ENCODE measurements at regions not wholly inside any gene's neighbourhood (a gene's known extent, or its start where the extent isn't known, plus 50 kb on each side); places are given as distances from the start of the nearest gene placed in this dataset.
A peak's percentile ranks its signal among the peaks of the same experiment; 100 is the strongest.
"Not testable (repeated sequence)": the region's sequence is repeated elsewhere in the genome, so short reads cannot be mapped to it uniquely, and the experiment has no call there.

DNA sequence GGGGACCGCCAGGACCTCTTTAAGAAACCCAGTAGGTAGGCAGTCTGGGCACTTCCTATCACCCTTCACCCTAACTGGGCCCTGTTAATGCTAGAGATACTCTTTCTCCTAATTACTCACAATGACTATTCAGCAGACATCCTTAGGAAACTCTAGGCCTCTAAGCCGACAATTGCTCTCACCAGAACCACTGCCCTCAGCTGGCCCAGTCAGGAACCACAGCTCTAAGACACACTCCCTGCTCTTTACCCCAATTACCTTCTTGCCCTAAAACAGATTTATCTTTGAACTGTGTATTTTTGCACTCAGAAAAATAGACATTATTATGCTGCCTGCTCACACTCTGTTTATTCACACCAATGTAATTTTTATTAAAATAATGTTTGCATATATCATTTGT, 432.6 kb upstream of the SLC30A5 start:
- no peak for DNase-seq (ENCODE audit: low read depth)

DNA sequence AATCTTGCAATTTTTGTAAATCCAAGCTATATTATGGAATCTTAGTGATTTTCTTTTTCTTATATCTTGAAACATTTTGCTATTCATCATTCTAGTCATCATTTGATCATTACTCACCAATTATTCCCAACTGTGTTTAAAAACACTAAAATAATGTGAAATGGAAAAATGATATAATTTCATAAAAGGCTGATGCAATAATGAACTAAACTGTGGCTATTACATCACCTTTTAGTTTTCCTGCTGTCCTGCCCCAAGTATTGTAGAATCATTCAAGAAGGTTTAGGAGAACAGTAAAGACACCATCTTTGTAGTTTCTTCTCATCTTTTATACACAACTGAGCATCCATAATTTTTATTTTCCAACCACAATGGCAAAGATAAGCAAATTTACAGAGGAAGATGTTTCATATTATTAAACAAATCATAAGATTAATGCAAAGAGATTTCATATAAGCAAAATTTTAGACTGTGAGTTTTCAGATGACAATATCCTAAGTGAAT, 431.0 kb upstream of the SLC30A5 start:
- DNase-seq (ENCODE audit: low read depth), result no peak

DNA sequence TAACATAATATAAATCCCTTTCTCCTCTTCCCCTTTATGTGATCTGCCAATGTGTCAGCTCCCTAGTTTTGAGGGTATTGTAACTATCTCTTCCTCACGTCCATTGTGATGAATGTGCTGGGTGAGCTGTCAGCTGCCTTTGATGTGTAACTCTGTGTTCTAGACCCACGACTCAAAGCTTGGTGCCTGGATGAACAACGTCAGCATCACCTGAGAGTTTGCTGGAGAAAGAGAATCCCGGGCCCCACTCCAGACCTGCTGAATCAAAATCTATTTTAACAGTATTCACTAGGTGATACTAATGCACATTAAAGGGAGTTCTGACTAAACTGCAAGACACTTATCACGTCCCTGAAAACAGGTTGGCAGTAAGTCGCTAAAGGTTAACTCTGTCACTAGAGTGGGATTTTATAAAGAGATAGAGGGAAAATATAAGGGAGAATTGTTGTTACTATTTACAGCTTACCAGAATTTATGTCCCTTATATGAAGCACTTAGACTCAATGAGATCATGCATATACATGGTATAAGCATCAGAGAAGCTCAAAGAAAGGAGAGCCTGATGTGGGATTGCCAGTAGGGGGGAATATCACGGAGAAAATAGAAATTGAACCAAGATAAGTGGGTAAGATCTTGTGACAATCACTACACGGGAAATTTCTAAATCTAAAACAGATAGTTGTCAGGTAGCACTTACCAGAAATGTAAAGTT, 423.8 kb upstream of the SLC30A5 start:
- DNase-seq (ENCODE audit: low read depth), result no peak

DNA sequence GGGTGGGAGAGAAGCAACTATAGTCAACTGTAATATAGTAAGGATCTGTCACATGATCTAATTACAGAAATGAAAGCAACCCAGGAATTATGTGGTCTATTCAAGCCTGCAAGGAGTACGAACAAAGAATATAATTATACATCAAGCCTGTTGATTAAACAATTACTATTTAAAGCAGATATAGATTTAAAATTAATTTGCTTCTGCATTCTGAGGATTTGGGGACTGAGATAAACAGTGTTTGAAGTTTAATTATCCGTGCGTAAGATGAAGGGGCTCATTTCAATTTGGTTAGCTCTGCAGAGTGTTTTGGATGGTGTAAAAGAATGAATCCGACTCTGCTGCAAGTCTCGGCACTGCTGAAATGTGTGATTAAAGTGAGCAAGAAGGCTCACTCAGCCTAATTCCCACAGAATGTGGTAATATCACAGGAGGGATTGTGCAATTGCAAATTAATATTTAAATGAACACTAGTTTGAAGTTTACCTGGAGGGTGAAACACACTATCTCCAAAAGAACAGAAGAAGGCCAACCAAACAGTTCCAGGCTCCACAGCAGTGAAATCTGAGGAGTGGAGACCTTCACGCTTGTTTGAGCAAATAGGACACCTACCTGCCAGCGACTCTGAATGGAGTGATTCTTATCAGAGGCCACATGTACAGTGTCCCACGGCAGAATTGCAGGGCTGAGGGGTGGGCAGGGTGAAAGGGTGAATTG, 420.6 kb upstream of the SLC30A5 start:
- no peak for DNase-seq (ENCODE audit: low read depth)

DNA sequence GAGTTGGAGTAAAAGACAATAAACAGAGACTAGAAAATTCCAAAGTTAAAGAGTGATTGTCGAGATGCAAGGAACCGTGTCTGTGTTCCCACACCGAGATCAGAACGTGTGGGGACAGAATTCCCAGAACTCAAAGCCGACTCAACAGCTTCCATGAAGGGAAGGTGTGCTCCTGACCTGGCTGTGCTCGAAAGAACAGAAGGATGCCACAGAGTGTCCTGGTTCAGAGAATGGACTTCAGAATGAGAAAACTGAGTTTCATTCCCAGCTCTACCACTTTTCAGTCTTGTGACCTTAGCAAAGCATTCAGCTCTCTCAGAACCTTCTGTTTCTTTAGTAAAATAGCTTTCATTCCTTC, 420.0 kb upstream of the SLC30A5 start:
- DNase-seq (ENCODE audit: low read depth), result no peak

DNA sequence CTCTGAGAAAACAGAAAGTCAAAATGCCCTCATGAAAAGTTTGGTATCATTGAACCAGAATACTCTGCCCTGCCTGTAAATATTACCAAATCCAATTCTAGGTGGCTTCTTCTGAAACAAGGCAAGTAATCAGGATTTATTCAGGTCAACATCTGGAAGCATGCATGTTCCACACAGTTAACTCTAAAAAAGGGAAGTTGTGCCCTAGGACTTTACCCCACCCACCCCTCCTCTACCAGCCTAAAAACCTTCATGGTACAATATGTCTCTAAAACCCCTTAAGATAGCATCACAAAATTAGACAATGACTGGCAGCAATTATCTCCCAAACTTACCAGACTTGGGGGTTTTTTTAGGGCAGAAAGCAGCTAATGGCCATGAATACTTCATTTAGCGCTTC, 414.8 kb upstream of the SLC30A5 start:
- no peak for DNase-seq (ENCODE audit: low read depth)

DNA sequence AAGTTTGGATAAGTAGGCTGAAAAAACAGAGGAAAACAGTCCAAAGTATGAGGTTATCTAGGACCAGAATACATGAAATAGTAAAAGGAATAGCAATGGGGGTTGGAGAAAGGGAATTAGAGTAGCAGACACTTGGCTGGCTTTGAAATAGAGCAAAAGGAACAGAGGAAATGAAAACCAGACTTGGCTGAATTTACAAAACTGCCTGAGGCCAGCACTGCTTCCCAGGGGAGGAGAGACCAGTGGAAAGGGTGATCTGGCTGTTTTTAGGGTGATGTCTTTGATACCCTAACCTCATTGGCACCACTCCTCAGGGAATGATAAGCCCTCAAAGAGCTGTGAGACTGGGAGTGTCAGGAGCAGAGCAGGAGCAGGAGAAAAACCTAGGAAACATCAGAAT, 413.4 kb upstream of the SLC30A5 start:
- no peak for DNase-seq (ENCODE audit: low read depth)

DNA sequence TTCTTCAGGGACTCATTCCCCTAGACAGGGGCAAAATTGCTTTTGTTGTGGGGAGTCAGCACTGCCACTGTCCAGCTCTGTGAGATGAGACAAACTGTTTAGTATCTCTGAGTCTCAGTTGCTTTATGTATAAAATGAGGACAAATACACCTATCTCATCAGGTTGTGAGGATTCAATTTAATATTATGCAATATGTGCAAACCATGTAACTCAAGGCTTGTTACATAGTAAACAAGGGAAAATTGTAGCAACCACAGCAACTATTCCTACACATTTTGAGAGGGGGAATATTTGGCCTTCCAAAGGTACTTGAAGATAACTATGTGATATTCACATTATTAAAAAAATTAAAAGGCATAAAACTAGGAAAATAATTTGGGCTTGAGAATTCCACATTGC, 411.9 kb upstream of the SLC30A5 start:
- DNase-seq (ENCODE audit: low read depth), result no peak

DNA sequence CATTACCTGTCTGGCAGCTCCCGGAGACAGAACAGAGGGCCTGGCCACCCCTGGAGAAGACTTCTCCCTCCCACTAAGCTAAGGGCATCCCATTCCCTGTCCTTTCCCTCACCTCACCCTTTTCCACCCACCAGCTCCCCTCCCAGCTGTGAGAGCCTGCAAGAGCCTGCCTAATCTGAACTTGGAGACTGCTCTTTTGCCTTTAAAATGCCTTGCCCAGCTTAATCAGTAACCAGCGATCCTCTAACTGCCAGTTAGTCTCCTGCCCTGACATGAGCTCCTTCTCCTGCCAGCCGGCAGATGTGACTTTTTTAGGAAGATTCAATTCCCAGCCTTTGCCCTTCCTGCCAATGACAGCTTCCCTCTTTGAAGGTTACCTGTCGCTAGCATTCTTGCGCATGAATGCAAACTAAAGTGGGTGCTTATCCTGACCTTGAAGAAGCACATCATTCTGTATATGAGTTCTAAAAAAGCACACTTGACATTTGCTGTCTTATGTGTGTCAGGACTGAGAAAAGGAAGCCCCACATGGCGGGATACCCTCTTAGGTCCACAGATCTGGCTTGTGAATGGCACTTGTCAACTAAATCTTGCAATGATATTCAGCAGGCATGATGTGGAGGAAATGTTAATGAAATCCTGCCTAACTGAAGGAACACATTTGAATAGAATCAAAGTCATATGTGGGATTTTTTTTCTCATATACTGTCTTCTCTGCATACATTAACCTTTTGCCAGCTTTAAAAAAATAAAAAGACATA, 411.2 kb upstream of the SLC30A5 start:
- no peak for DNase-seq (ENCODE audit: low read depth)

DNA sequence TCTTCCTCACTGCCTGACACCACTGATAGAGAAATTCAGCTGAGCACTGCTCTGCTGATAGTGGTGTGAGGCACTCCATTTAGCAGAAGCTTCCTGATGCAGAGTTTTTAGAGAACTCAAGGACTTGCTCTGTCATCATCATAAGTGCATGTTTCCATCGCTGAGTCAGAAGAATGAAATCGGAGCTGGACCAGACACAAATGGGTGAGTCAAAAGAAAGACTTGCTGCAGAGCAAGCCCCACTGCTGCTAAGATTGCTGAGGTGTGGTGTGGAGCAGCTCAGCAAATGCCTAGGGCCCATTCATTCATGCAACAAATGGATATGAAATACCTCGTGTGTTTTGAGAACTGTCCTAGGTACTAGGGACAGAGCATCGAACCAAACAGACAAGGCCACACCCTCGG, 410.2 kb upstream of the SLC30A5 start:
- peak; percentile 93 for DNase-seq (ENCODE audit: low read depth)

DNA sequence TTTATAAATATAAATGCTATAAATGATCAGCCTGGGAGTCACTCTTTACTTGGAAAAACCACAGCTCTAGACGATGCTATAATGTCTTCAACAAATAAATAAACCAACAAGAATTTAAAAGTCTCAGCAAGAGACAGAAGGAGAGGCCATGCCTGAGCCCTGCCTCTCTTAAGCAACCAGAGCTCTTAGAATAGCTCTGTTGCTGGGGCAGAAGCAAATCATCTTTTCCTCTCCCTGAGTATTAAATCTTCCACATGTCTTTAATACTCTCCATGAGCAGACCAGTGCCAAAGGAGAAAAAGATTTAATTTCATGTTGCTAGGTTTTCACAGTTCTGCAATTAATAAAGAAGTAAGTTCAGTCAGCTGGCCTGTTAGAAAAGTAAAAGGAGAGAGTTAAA, 408.0 kb upstream of the SLC30A5 start:
- DNase-seq (ENCODE audit: low read depth), result no peak

DNA sequence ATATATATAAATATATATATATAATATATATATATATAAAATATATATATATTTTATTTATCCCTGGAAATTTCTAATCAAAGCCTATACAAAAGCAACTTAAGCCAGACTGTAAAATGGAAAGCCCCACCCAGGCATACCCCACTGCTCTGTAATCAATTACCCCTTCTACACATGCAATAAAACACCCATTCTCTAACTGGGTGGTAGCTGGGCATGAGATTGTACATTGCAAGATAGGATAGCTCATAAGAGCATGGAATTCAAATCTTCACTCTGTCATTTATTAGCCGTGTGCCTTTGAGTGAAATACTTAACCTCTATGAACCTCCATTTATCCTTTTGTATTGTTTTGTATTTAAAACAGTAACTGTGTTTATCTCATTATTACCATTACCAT, 405.3 kb upstream of the SLC30A5 start:
- no peak for DNase-seq (ENCODE audit: low read depth)

DNA sequence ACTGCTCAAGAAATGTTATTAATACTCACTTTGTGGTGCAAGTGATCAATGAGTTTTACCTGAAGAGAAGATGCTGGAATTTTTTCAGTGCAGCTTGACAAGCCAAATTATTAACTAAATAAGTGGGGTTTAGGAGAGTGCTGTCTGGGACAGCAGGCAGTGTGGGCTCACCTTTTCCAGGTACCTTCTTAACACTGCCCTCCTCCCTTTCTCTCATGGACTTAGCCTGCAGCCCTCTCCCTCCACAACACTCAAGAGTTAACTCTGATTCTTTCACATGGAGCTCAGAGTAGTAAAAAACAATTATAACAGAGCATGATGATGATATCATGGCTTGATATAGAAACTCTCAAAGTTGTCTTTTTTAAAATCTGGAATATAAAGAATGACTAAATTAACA, 404.8 kb upstream of the SLC30A5 start:
- DNase-seq (ENCODE audit: low read depth), result no peak

DNA sequence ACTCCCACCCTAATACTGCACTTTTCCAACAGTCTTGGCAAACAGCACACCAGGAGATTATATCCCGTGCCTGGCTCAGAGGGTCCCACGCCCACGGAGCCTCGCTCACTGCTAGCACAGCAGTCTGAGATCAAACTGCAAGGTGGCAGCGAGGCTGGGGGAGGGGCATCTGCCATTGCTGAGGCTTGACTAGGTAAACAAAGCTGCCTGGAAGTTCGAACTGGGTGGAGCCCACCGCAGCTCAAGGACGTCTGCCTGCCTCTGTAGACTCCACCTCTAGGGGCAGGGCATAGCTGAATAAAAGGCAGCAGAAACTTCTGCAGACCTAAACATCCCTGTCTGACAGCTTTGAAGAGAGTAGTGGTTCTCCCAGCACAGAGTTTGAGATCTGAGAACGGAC, 401.9 kb upstream of the SLC30A5 start:
- DNase-seq (ENCODE audit: low read depth), result not testable (repeated sequence)

DNA sequence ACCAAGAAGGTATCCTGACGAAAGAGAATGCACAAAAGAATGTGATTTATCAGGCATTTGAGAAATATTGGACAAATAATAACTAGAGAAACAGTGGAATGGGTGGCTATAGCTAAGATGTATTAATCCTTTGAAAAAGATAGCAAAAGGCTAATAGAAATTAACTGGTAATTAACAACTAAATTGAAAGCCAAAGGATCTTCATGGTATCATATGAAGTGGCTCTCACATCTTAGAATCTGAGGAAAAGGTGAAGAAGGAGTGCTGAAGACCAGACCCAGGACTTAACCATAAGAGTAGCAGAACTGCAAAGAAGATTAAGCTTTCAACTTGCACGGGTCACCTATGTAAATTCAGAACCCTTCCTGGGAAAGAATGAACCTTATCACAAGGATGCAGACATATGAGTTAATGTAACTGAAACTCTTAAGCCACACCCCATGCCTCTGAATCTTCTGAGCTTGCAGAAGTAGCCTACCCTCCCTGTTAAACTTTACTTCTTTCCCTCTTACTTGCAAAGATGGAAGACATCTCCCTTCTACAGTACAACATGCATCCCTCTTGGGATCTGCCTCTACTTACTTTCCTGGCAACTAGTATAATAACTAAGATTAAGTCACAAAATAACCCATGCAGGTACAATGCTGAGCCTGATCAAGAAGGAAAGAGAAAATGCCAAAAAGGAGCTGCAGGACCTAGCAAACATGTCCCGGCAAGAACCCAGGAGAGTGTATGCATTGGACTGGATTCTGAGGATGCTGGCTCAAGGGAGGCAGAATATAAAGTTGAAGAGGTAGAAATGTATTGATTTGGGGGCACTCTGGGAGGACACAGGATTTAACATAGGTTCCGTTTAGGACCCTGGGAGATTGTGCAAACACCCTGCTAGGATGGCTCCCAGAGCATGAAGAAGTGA, 395.5 kb upstream of the SLC30A5 start:
- no peak for DNase-seq (ENCODE audit: low read depth)

DNA sequence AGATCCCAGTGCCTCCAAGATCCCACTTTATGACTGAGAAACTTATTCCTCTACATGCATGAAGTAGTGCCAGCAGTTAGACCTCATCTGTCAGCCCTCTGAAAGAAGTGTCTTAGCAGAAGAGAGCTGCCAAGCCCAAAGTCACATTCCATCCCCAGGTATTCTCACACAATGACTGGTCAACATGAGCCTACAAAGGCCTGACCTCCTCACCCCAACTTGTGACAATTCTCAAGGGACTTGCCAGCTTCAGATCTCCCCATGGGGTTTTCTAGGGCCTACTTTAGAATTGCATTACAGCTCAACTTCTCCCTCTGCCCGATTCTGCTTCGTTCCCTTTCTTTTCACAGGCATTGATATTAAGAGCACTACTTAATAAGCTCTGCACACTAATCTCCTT, 393.8 kb upstream of the SLC30A5 start:
- DNase-seq (ENCODE audit: low read depth), result no peak

DNA sequence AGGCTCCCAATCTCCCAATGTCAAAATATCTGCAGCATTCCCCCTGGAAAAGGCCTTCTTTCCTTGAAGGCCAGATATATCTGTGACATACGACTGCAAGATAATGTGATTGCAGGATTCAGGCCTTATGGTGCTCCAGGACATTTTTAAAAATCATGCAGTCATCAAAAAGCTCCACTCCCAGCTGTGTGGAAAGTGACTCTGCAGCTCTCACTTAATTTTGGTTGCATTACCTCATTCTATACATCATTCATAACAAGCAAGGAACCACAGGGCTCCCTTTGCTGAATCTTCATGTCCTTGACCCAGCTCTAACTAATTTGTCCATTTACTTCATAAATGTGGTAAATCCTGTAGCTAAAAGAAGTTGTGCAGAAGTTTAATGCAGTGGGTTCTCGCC, 386.2 kb upstream of the SLC30A5 start:
- no peak for DNase-seq (ENCODE audit: low read depth)

DNA sequence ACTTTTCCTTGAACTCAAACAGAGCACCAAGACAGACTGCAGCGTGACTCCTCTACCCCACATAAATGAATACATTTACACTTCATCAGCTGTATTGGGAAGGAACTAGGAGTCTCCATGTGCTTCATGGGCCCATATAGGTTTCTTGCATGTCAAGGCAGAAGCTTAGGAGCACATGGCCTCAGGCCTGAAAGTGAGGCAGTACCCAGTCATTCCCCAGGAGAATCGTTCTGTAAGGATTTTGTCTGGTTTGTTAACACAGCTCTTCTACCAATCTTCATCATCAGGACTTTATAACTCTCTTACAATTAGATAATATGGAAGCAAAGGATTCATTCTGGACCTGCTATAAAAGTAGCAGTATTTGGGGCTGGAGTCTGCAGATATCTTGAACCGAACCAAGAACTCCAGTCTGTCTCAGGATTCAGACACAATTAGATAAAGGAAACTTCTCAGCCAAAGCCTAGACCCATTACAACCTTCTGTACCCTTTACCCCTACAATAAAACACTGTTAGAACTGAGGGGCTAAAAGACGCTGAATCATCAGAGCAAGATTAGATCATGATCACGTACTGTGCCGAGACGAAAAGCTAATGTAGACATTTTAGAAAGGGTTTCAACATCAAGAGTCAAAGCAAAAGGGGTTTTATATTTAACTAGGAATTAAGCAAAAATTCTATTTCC, 385.5 kb upstream of the SLC30A5 start:
- DNase-seq (ENCODE audit: low read depth), result peak; percentile 65

DNA sequence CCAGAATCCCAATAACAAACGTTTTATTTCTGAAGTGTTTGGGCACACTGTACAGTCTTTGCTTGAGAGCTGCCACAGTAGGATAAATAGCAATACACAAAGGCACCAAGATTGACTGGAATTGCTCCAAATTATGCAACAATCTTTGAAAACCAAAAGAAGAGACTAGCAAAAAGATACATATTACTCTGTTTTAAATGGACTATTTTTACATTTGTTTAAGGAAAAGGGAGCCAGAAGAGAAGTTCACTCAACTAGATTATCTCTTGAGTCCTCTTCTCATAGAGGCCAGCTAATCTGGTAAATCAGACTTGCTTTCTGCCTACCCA, 385.0 kb upstream of the SLC30A5 start:
- DNase-seq (ENCODE audit: low read depth), result no peak

DNA sequence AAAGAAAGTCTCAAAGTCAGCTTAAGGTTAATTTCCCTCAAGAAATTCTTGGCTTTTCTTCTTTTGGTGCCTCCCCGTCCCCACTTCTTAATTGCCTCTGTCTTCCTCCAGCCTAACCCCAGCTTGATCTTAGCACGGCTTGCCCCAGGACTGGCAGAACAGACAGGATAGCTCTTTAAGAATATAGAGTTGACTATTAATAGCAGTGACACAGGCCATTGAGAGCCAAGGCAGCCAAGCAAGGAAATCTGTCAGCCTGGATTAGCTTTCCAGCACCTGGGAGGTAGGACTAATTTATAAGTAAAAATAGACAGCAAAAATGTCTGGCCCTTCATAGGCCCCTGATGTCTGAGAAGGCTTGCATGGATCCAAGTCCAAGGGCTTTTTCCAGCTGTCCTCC, 384.6 kb upstream of the SLC30A5 start:
- DNase-seq (ENCODE audit: low read depth), result no peak

DNA sequence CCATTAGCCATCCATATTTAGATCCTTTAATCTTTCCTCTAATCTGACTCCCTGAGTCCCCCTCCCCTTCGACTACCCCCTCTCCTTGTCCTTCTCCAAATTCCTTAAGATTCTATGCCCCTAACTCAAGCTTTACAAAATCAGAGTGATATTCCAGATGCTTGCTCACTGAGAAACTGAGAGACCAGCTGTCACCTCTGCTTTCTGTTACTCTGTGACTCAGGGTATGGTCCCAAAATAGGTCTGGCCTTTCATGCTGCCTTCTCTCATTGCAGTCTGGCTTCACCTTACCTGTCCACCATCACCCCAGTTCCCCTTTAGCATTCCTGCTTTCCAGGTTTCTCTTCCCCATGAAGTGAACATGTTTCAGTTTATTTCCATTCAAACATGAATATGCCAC, 383.3 kb upstream of the SLC30A5 start:
- no peak for DNase-seq (ENCODE audit: low read depth)

All from stromal cell of bone marrow (primary cell).